GM12865 (cell line): ENCODE measurements at regions not wholly inside any gene's neighbourhood (a gene's known extent, or its start where the extent isn't known, plus 50 kb on each side); places are given as distances from the start of the nearest gene placed in this dataset.

Experiments used
- DNase-seq: peaks from one replicate; pipeline ENCODE4 v3.0.0; 2010; ENCODE audit warnings: low read depth
- H3K4me3 ChIP-seq: 2 replicates; pipeline ENCODE4 v1.5.1; 2011; ENCODE audit warnings: mild to moderate bottlenecking, low read depth, low read length, control low read depth
- CTCF ChIP-seq: IDR thresholded peaks from 2 replicates; pipeline ENCODE4 v1.5.1; 2011; ENCODE audit warnings: low read length, control low read depth, low read depth, inconsistent platforms; ENCODE audit not compliant: insufficient read depth; ENCODE audit errors: missing control alignments

- no peak for DNase-seq
- H3K4me3 ChIP-seq = no peak overlapping the region
- no peak for TF ChIP-seq CTCF
Observed at GRCh38 chr7:41316410-41316809, 386.5 kb downstream of the INHBA start.

- no peak for DNase-seq
- H3K4me3 ChIP-seq = no peak overlapping the region
- TF ChIP-seq CTCF = no peak
Observed at GRCh38 chr7:41315764-41316163, 387.1 kb downstream of the INHBA start.

- no peak for TF ChIP-seq CTCF
Observed at GRCh38 chr7:41313171-41313570, 389.7 kb downstream of the INHBA start.

GRCh38 chr7:41312235-41312634, 390.7 kb downstream of the INHBA start:
- no peak overlapping the region for H3K4me3 ChIP-seq
- no peak for TF ChIP-seq CTCF
- no peak for DNase-seq

More at GRCh38 chr7:41313171-41313570, 389.7 kb downstream of the INHBA start:
- DNase-seq = no peak
- H3K4me3 ChIP-seq = no peak overlapping the region

- no peak for DNase-seq
- TF ChIP-seq CTCF = no peak
Observed at GRCh38 chr7:41311301-41311700, 391.6 kb downstream of the INHBA start.

GRCh38 chr7:41306486-41306885, 396.4 kb downstream of the INHBA start:
- TF ChIP-seq CTCF = no peak
- no peak for DNase-seq

More at GRCh38 chr7:41311301-41311700, 391.6 kb downstream of the INHBA start:
- no peak overlapping the region for H3K4me3 ChIP-seq

GRCh38 chr7:41305001-41305400, 397.9 kb downstream of the INHBA start:
- TF ChIP-seq CTCF = no peak
- no peak for DNase-seq
- no peak overlapping the region for H3K4me3 ChIP-seq

More at GRCh38 chr7:41306486-41306885, 396.4 kb downstream of the INHBA start:
- no peak overlapping the region for H3K4me3 ChIP-seq
